Pancreas (tissue), 10 donors: ENCODE measurements at regions not wholly inside any gene's neighbourhood (a gene's known extent, or its start where the extent isn't known, plus 50 kb on each side); places are given as distances from the start of the nearest gene placed in this dataset.

Source experiments
- ATAC-seq, 4 donors: fragments of 200-7000 bp; cut with Tn5 transposase; one replicate each; pipeline versions ENCODE4 v1.8.0 to v1.9.1; 2020; ENCODE audit warnings: mild to moderate bottlenecking in 4 of 4, moderate library complexity in 4 of 4
- DNase-seq, 6 donors: peaks; one replicate each; pipeline ENCODE4 v3.0.0-alpha.2; 2020
- FAIRE-seq: peaks from 2 replicates; lab custom pipeline; 2012; peaks lifted over from hg19 to GRCh38; lab: Jason Lieb, UNC
- H3K27ac ChIP-seq, 4 donors: fragments of 200-600 bp; sonication (generic); 1 replicate in 3 of 4; 2 replicates in 1 of 4; pipeline versions ENCODE4 v1.5.0 to v1.8.0; 2020
- H3K27me3 ChIP-seq, 4 donors: fragments of 200-600 bp; one replicate each; pipeline ENCODE4 v1.8.0; 2021
- H3K36me3 ChIP-seq, 3 donors: fragments of 200-600 bp; sonication (generic) in 1 of 3; one replicate each; pipeline versions ENCODE4 v1.5.0 to v1.8.0; 2020 to 2021
- H3K4me1 ChIP-seq, 3 donors: fragments of 200-600 bp; one replicate each; pipeline ENCODE4 v1.8.0; 2021
- H3K4me3 ChIP-seq, 4 donors: fragments of 200-600 bp; sonication (generic) in 2 of 4; one replicate each; pipeline versions ENCODE4 v1.5.0 to v1.8.0; 2020 to 2021
- H3K9me3 ChIP-seq, 4 donors: fragments of 200-600 bp; one replicate each; pipeline ENCODE4 v1.8.0; 2021
- WGBS, 2 donors: extraction: QIAGEN DNeasy Blood & Tissue Kit; methylation state at CpG; one replicate each; pipeline ENCODE4 v1.1.7; 2013; 5-methylcytosine and 5-hydroxymethylcytosine counted together
- intact Hi-C, 3 donors: fragments of 100-400 bp; cut with DNase I; formaldehyde crosslinking; loops; one replicate each; pipeline versions ENCODE4 v1.11.1 to v1.14.2; 2022
- TF ChIP-seq, protein P1 (sequence below), 4 donors: fragments of 200-600 bp; sonication (generic) in 3 of 4; IDR thresholded peaks; one replicate each; pipeline versions ENCODE4 v1.5.0 to v1.8.0; 2021; ENCODE audit warnings: antibody characterized with exemption in 4 of 4
- donor health status: healthy with polysubstance abuse.
- donor health status: DM: no; HTN: no; CAD: no; lungs with moderate emphysema.
- donor health status: DM: no; HTN: no; CAD: no.
- donor health status: control.
- donor health status: control.
- donor health status: Bipolar disorder and iron deficiency.
- donor health status: DM: yes; HTN: yes; CAD: no.
- donor health status: DM: no; HTN: no; CAD: no.
- donor health status: DM: no; HTN: no; CAD: no.
- donor health status: DM: yes; HTN: yes; CAD: no.

GRCh38 chr14:61113561-61114225, 132.6 kb downstream of the SLC38A6 start:
- WGBS, 2 donors, result 60 to 66% methylated on average over 6 of the region's 6 CpGs
- ATAC-seq (no peak), DNase-seq (no peak), FAIRE-seq (no peak)
- no peaks in the 10 kb centered on the region for H3K27me3 ChIP-seq
- TF ChIP-seq, protein P1, sequence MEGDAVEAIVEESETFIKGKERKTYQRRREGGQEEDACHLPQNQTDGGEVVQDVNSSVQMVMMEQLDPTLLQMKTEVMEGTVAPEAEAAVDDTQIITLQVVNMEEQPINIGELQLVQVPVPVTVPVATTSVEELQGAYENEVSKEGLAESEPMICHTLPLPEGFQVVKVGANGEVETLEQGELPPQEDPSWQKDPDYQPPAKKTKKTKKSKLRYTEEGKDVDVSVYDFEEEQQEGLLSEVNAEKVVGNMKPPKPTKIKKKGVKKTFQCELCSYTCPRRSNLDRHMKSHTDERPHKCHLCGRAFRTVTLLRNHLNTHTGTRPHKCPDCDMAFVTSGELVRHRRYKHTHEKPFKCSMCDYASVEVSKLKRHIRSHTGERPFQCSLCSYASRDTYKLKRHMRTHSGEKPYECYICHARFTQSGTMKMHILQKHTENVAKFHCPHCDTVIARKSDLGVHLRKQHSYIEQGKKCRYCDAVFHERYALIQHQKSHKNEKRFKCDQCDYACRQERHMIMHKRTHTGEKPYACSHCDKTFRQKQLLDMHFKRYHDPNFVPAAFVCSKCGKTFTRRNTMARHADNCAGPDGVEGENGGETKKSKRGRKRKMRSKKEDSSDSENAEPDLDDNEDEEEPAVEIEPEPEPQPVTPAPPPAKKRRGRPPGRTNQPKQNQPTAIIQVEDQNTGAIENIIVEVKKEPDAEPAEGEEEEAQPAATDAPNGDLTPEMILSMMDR (IDR thresholded peaks at IDR 0.05), result no peak
- H3K4me1 ChIP-seq, result no peaks in the 10 kb centered on the region
- intact Hi-C loops, result no loop called here
- H3K4me3 ChIP-seq, result no peak overlapping the region
- H3K9me3 ChIP-seq, result no peaks in the 10 kb centered on the region
- no peaks in the 10 kb centered on the region for H3K36me3 ChIP-seq
- no peak overlapping the region for H3K27ac ChIP-seq

DNA sequence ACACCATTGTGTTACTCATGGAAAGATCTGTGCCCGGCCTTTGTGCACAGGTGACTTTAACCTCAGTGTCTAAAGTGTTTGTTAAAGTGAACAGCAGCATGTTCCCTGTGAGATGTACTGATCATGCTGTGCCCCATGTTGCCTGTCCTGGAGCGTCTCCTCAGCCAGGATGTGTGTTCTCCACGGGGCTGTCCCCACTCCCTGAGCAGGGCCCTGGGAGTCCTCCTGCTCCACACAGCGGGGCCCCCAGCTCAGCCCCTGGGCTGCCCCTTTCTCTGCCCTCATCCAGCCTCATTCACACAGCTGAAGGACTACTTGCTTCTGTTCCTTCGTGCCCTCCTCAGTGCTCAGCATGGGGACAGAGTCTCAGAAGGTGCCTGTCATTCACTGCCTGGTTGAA, 131.5 kb downstream of the SLC38A6 start:
- Histone ChIP-seq H3K36me3 (no peaks in the 10 kb centered on the region), H3K27ac (no peak overlapping the region), H3K9me3 (no peaks in the 10 kb centered on the region), H3K27me3 (no peaks in the 10 kb centered on the region), H3K4me3 (no peak overlapping the region), H3K4me1 (no peaks in the 10 kb centered on the region)
- FAIRE-seq (no peak), DNase-seq (no peak), ATAC-seq (no peak)
- intact Hi-C loops, result no loop called here
- TF ChIP-seq, protein P1 (IDR thresholded peaks at IDR 0.05), result no peak
- WGBS, 2 donors, result 75 to 85% methylated on average over 5 of the region's 5 CpGs

DNA sequence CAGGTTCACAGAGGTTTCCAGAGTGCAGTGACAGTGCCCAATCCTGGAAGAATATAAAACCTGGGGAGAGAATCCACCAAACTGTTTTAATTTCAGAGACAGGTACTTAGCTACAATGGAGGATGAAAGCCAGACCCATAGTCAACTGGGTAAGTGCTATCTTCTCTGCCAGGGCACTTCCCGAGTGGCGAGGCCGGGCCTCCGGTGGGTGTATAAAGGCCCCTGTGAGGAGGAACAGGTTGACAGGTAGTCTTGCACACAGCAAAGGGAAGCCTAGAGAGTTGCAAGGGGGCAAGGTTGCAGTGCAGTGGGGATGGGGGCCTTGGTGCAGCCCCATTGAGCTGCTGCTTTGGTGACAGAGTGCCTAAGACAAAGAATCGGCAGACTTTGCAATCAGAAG, 130.7 kb downstream of the SLC38A6 start:
- TF ChIP-seq, protein P1 (IDR thresholded peaks at IDR 0.05), result no peak
- Histone ChIP-seq H3K4me1 (no peaks in the 10 kb centered on the region), H3K27ac (no peak overlapping the region), H3K36me3 (no peaks in the 10 kb centered on the region), H3K27me3 (no peaks in the 10 kb centered on the region), H3K9me3 (no peaks in the 10 kb centered on the region), H3K4me3 (no peak overlapping the region)
- WGBS, 2 donors, result 92 to 94% methylated on average over 5 of the region's 5 CpGs
- intact Hi-C loops, result no loop called here
- DNase-seq, result no peak
- no peak for ATAC-seq
- FAIRE-seq, result no peak

DNA sequence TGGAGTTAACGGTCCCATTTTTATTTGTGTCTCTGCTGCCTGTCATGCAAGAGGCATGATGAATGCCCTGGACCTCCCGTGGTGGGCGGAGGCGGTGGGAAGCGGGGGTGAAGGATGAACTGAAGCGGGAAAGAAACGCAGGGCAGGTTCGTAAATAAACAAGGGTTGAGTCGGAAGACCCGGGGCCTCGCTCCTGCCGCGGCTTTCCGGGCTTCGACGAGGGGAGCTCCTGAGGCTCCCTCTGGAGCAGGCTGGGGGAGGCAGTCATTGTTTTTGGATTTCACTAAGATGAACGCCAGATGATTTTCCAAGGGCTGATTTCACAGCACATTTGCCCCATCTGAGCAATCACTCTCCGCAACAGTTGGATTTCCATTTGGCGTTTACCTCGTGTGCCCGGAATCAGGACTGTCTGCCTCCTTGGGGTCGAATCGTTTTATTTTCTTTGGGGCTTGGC, 130.2 kb downstream of the SLC38A6 start:
- no peak for ATAC-seq
- no peak for DNase-seq

More for the DNA sequence above, 130.2 kb downstream of the SLC38A6 start:
- Histone ChIP-seq H3K4me3 (no peak overlapping the region), H3K27me3 (no peaks in the 10 kb centered on the region), H3K36me3 (no peaks in the 10 kb centered on the region), H3K4me1 (no peaks in the 10 kb centered on the region), H3K9me3 (no peaks in the 10 kb centered on the region), H3K27ac (no peak overlapping the region)
- TF ChIP-seq, protein P1 (IDR thresholded peaks at IDR 0.05), result no peak
- WGBS, 2 donors, result 39 to 47% methylated on average over 23 of the region's 23 CpGs
- no peak for FAIRE-seq
- intact Hi-C loops, result no loop called here
